IMR-90 (cell line): ENCODE measurements at regions not wholly inside any gene's neighbourhood (a gene's known extent, or its start where the extent isn't known, plus 50 kb on each side); places are given as distances from the start of the nearest gene placed in this dataset.

Experiments
- ATAC-seq: fragments of 200-7000 bp; cut with Tn5 transposase; 2 replicates; pipeline ENCODE4 v1.9.1; 2020; ENCODE audit warnings: low read depth, mild to moderate bottlenecking, moderate library complexity
- BruUV-seq: library from RNA; stranded (reverse); fragments of 400-500 nt; replicated peaks from 2 replicates; lab custom pipeline; 2021; lab: Mats Ljungman, UMichigan
- CTCF ChIA-PET: fragments of 300-600 bp; formaldehyde crosslinking; extraction: SDS; loops from one replicate; lab custom pipeline; 2021; ENCODE audit warnings: antibody characterized with exemption; lab: Yijun Ruan, JAX
- POLR2A ChIA-PET: fragments of 300-600 bp; sonication (Branson Sonifier 250); formaldehyde crosslinking; loops from one replicate; lab custom pipeline; 2022; ENCODE audit warnings: antibody characterized with exemption; ENCODE audit not compliant: unreplicated experiment; lab: Charles Lee
- DNase-seq: peaks from one replicate; pipeline ENCODE4 v3.0.0; 2013
- H2AFZ ChIP-seq: replicated peaks from 2 replicates; pipeline ENCODE3; 2013; ENCODE audit warnings: low read length, mild to moderate bottlenecking; ENCODE audit not compliant: poor library complexity
- H2AK5ac ChIP-seq: 2 replicates; pipeline ENCODE4 v1.6.1; 2013; ENCODE audit warnings: low read depth, low read length, inconsistent platforms
- H2AK9ac ChIP-seq: replicated peaks from 2 replicates; pipeline ENCODE3; 2013; ENCODE audit warnings: mild to moderate bottlenecking, low read depth, low read length, moderate library complexity; ENCODE audit not compliant: poor library complexity
- H2BK120ac ChIP-seq: 2 replicates; pipeline ENCODE4 v1.6.1; 2013; ENCODE audit warnings: low read depth, low read length, inconsistent platforms
- H2BK15ac ChIP-seq: 3 replicates; pipeline ENCODE4 v1.6.1; 2013; ENCODE audit warnings: low read depth, low read length, inconsistent platforms
- H2BK20ac ChIP-seq: 2 replicates; pipeline ENCODE4 v1.6.1; 2013; ENCODE audit warnings: low read depth, mild to moderate bottlenecking, inconsistent platforms, low read length, moderate library complexity
- H2BK5ac ChIP-seq: 2 replicates; pipeline ENCODE4 v1.6.1; 2013; ENCODE audit warnings: mild to moderate bottlenecking, low read depth, low read length, inconsistent platforms; ENCODE audit not compliant: poor library complexity, severe bottlenecking
- H3K14ac ChIP-seq: replicated peaks from 2 replicates; pipeline ENCODE4 v1.6.1; 2013; ENCODE audit warnings: low read depth, low read length, inconsistent platforms
- H3K18ac ChIP-seq: 2 replicates; pipeline ENCODE4 v1.6.1; 2013; ENCODE audit warnings: low read depth, low read length, control low read depth
- H3K23ac ChIP-seq: 2 replicates; pipeline ENCODE4 v1.6.1; 2013; ENCODE audit warnings: low read depth, low read length, inconsistent platforms
- H3K27ac ChIP-seq: 2 replicates; pipeline ENCODE4 v1.5.1; 2013; ENCODE audit warnings: mild to moderate bottlenecking, control low read depth, low read length; ENCODE audit not compliant: insufficient read depth
- H3K27me3 ChIP-seq: 2 replicates; pipeline ENCODE4 v1.6.1; 2013; ENCODE audit warnings: low read length; ENCODE audit not compliant: control insufficient read depth, insufficient read depth
- H3K36me3 ChIP-seq: 2 replicates; pipeline ENCODE4 v1.6.1; 2013; ENCODE audit warnings: low read length, mixed read lengths; ENCODE audit not compliant: control insufficient read depth, insufficient read depth
- H3K4ac ChIP-seq: 2 replicates; pipeline ENCODE4 v1.6.1; 2013; ENCODE audit warnings: low read depth, low read length, inconsistent platforms
- H3K4me1 ChIP-seq: 2 replicates; pipeline ENCODE4 v1.6.1; 2013; ENCODE audit warnings: low read length, mixed read lengths; ENCODE audit not compliant: control insufficient read depth, insufficient read depth
- H3K4me2 ChIP-seq: 2 replicates; pipeline ENCODE4 v1.6.1; 2013; ENCODE audit warnings: low read depth, mild to moderate bottlenecking, control low read depth, low read length, moderate library complexity
- H3K4me3 ChIP-seq: 2 replicates; pipeline ENCODE4 v1.5.1; 2013; ENCODE audit warnings: low read depth, mild to moderate bottlenecking, control low read depth, low read length, moderate library complexity; ENCODE audit not compliant: insufficient read depth
- H3K56ac ChIP-seq: 2 replicates; pipeline ENCODE4 v1.6.1; 2013; ENCODE audit warnings: low read length, inconsistent platforms; ENCODE audit not compliant: insufficient read depth; ENCODE audit errors: extremely low read depth
- H3K79me1 ChIP-seq, 2 experiments: 2 replicates each; pipeline ENCODE4 v1.6.1; 2013; ENCODE audit warnings: low read length in 2 of 2, inconsistent platforms in 1 of 2, low read depth in 1 of 2
- H3K9ac ChIP-seq: 2 replicates; pipeline ENCODE4 v1.6.1; 2013; ENCODE audit warnings: low read depth, low read length, control low read depth
- H3K9me1 ChIP-seq: 2 replicates; pipeline ENCODE4 v1.6.1; 2013; ENCODE audit warnings: low read length, inconsistent platforms; ENCODE audit not compliant: insufficient read depth
- H3K9me3 ChIP-seq: 2 replicates; pipeline ENCODE4 v1.6.1; 2013; ENCODE audit warnings: low read length; ENCODE audit not compliant: control insufficient read depth, insufficient read depth
- H4K20me1 ChIP-seq: 2 replicates; pipeline ENCODE4 v1.6.1; 2013; ENCODE audit warnings: low read length, inconsistent platforms; ENCODE audit not compliant: insufficient read depth
- H4K5ac ChIP-seq: 2 replicates; pipeline ENCODE4 v1.6.1; 2013; ENCODE audit warnings: mild to moderate bottlenecking, low read depth, low read length, control low read depth
- H4K8ac ChIP-seq, 2 experiments: 2 replicates each; pipeline ENCODE4 v1.6.1; 2013; ENCODE audit warnings: low read depth in 2 of 2, low read length in 2 of 2, control low read depth in 1 of 2, inconsistent platforms in 1 of 2
- H4K91ac ChIP-seq: 2 replicates; pipeline ENCODE4 v1.6.1; 2013; ENCODE audit warnings: low read depth, low read length, inconsistent platforms; ENCODE audit not compliant: insufficient read depth
- CHD1 ChIP-seq: IDR thresholded peaks from 2 replicates; pipeline ENCODE4 v1.6.1; 2012; ENCODE audit warnings: low read depth, low read length, improper control_type of control experiment
- ELK1 ChIP-seq: fragments of 150-350 bp; IDR thresholded peaks from 2 replicates; pipeline ENCODE4 v1.6.1; 2016; ENCODE audit warnings: low read depth, mild to moderate bottlenecking, low read length, moderate library complexity, borderline replicate concordance
- NFE2L2 ChIP-seq: fragments of 150-350 bp; IDR thresholded peaks from 2 replicates; pipeline ENCODE4 v1.6.1; 2016; ENCODE audit warnings: low read depth, mild to moderate bottlenecking, low read length
- POLR2A ChIP-seq: IDR thresholded peaks from 2 replicates; pipeline ENCODE4 v1.6.1; 2012; ENCODE audit warnings: mild to moderate bottlenecking, low read depth, low read length
- RAD21 ChIP-seq: IDR thresholded peaks from 2 replicates; pipeline ENCODE4 v1.6.1; 2012; ENCODE audit warnings: low read length, improper control_type of control experiment
- RFX5 ChIP-seq: IDR thresholded peaks from 2 replicates; pipeline ENCODE4 v1.8.0; 2012; ENCODE audit warnings: low read depth, mild to moderate bottlenecking, low read length, moderate library complexity
- SMC3 ChIP-seq: fragments of 150-350 bp; IDR thresholded peaks from 2 replicates; pipeline ENCODE4 v1.6.1; 2016; ENCODE audit warnings: low read depth, mild to moderate bottlenecking, antibody characterized with exemption, low read length, moderate library complexity
- WGBS, 2 experiments: methylation state at CpG; one replicate each; pipeline versions ENCODE4 v1.1.5 to v1.1.7; 2013; ENCODE audit warnings: missing lambda C conversion rate in 2 of 2; ENCODE audit not compliant: insufficient read length in 1 of 2; ENCODE audit errors: extremely low coverage in 2 of 2; 5-methylcytosine and 5-hydroxymethylcytosine counted together
- dilution Hi-C: fragments of 300-500 bp; cut with HindIII; formaldehyde crosslinking; loops from one replicate; pipeline ENCODE4 v1.14.3; 2018; ENCODE audit warnings: low sequenced_read_pairs; ENCODE audit not compliant: unreplicated experiment
- in situ Hi-C: fragments of 300-500 bp; cut with MboI; formaldehyde crosslinking; loops from 3 replicates; pipeline ENCODE4 v1.14.3; 2019; ENCODE audit warnings: low sequenced_read_pairs, inconsistent platforms, mixed read lengths
- intact Hi-C: fragments of 100-400 bp; cut with micrococcal nuclease; formaldehyde crosslinking; loops from 2 replicates; pipeline ENCODE4 v1.10.0; 2022

DNA sequence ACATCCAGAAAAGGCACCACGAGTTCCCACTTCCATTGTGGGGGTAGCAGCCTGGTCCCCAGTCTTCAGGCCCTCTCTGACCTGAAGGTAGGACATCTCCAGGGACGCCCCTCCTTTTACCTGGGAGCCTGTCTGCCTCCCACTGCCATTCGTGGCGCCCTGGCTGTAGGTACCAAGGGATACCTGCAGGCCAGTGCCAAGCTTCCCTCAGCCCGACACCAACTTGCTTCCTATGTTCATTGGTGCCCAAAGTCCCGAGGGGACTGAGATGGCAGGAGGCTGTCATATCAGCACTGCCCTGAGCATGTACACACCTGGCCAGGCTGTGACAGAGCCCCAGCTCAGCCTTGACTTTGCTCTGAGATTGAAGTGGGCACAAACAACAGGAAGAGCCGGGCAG is 137.3 kb upstream of the CNTN3 start:
- Histone ChIP-seq H3K9me3 (no peaks in the 10 kb centered on the region), H2AK5ac (no peak overlapping the region), H3K27me3 (no peaks in the 10 kb centered on the region), H2BK120ac (no peak overlapping the region), H2AFZ (no peak overlapping the region), H4K5ac (no peak overlapping the region), H4K8ac (no peak overlapping the region), H3K4ac (no peak overlapping the region), H3K4me2 (no peak overlapping the region), H3K4me1 (no peaks in the 10 kb centered on the region), H3K27ac (no peak overlapping the region), H3K79me1 (no peaks in the 10 kb centered on the region), H4K91ac (no peak overlapping the region), H3K9ac (no peak overlapping the region), H3K4me3 (no peak overlapping the region), H3K9me1 (no peaks in the 10 kb centered on the region), H4K20me1 (no peaks in the 10 kb centered on the region), H2BK5ac (no peak overlapping the region), H3K23ac (no peak overlapping the region), H3K36me3 (no peaks in the 10 kb centered on the region), H3K56ac (no peak overlapping the region), H3K14ac (no peak overlapping the region), H2BK20ac (no peak overlapping the region), H3K18ac (no peak overlapping the region), H2AK9ac (no peak overlapping the region), H2BK15ac (no peak overlapping the region)
- ChIA-PET CTCF (no interaction called here), POLR2A (no interaction called here)
- in situ Hi-C loops (no loop called here), intact Hi-C loops (no loop called here), dilution Hi-C loops (no loop called here)
- BruUV-seq = no TSS peak
- WGBS, 2 experiments = 58% methylated on average over 2 of the region's 7 CpGs; no CpG with 5 or more reads in 1 of the 2 experiments
- DNase-seq (no peak), ATAC-seq (no peak)
- TF ChIP-seq SMC3 (no peak), RAD21 (no peak), ELK1 (no peak), RFX5 (no peak), POLR2A (no peak), NFE2L2 (no peak), CHD1 (no peak)
